Prostate gland (tissue), 2 donors: ENCODE measurements at regions not wholly inside any gene's neighbourhood (a gene's known extent, or its start where the extent isn't known, plus 50 kb on each side); places are given as distances from the start of the nearest gene placed in this dataset.

ENCODE experiments used
- CTCF ChIP-seq, 4 experiments: fragments of 200-600 bp in 2 of 4; fragments of 450-650 bp in 2 of 4; sonication (generic) in 2 of 4; IDR thresholded peaks; 1 replicate in 3 of 4; 2 replicates in 1 of 4; pipeline ENCODE4 v1.5.1; 2016 to 2019; ENCODE audit warnings: antibody characterized with exemption in 4 of 4, mild to moderate bottlenecking in 2 of 4, moderate library complexity in 2 of 4
- POLR2AphosphoS5 ChIP-seq: sonication (generic); formaldehyde crosslinking; IDR thresholded peaks from one replicate; pipeline ENCODE4 v1.6.1; 2017; ENCODE audit warnings: antibody characterized with exemption

DNA sequence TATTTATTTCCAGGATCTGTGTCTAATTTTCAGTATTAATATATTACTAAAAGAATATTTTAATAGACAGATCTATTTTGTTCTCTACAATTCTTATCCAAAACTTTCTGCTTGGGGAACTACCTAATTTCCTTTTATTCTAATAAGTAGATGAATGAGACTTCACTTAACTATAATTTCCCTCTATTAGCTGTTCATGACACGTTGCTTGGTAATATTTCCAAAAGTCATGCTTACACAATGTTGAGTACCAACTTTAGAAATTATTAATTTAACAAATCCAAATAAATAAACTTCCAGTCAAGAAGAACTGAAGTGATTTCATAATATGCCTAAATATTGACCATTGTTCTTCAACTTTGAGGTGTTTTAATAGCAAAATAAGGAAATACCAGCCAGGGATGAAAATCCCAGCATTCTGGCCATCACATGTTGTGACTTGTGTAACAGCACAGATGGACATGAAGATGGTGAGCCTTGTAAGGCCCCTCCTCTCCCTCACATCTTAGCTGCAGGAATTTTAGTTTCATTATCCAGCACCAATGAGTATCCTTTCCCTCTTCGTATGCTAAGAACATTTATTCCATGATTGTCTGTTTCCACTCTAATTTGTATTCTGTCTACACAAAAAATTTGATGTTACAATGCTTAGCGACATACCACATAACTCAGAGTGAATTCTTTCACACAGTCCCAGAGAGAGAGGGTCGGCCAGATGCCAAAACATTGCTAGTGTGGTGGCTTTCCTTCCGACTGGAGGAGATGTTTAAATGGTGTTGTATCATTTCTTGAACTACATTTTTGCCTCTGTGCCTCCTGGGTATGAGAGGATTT lies 137.5 kb downstream of the FOXA2 start:
- TF ChIP-seq CTCF (IDR thresholded peaks at IDR 0.05), result no peak
- no peak for TF ChIP-seq POLR2AphosphoS5
